ENCODE measurements at regions not wholly inside any gene's neighbourhood (a gene's known extent, or its start where the extent isn't known, plus 50 kb on each side); places are given as distances from the start of the nearest gene placed in this dataset.

DNA sequence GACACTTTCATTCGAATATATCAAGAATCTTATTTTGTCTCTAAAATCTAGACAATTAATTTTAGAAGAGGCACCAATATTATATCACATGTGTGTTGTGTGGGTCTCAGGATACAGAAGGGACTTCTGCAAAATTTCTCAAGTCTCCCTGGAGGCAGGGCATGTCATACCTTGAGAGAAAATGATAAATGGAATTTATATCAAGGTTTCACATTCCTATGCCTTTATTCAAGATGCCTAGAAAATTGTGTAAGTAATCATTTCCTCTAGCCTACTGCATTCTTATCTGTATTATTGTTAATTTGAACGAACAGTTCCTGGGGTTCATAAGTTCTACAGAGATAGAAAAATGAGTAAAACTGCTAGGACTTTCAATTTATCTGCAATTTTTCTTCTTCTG is 1247.9 kb downstream of the GRIK2 start:
- no peak for TF ChIP-seq POLR2A (IDR thresholded peaks at IDR 0.05; ENCODE audit: low read length)
- TF ChIP-seq GATA1 (IDR thresholded peaks at IDR 0.05; ENCODE audit: low read depth, low read length) = no peak
